HG03066 (cell line): ENCODE measurements at regions not wholly inside any gene's neighbourhood (a gene's known extent, or its start where the extent isn't known, plus 50 kb on each side); places are given as distances from the start of the nearest gene placed in this dataset.

Experiments used
- ATAC-seq: cut with Tn5 transposase; IDR thresholded peaks from one replicate; pipeline ENCODE4 v1.9.1; 2021; ENCODE audit warnings: low read depth; ENCODE audit not compliant: unreplicated experiment

GRCh38 chr14:32254952-32255679 is 52.0 kb upstream of the RNU6-8 start:
- peak; percentile 46 for ATAC-seq

- ATAC-seq, result no peak
Measured at GRCh38 chr14:32255789-32256188, 52.7 kb upstream of the RNU6-8 start.

GRCh38 chr14:32256576-32256975 is 53.5 kb upstream of the RNU6-8 start:
- ATAC-seq, result no peak

- no peak for ATAC-seq
Measured at GRCh38 chr14:32258336-32258993, 55.4 kb upstream of the RNU6-8 start.

GRCh38 chr14:32259368-32260013 is 56.4 kb upstream of the RNU6-8 start:
- ATAC-seq, result peak; percentile 73

- ATAC-seq, result no peak
Measured at GRCh38 chr14:32263939-32264567, 61.0 kb upstream of the RNU6-8 start.

- ATAC-seq, result no peak
Measured at GRCh38 chr14:32265584-32265983, 62.5 kb upstream of the RNU6-8 start.

- no peak for ATAC-seq
Measured at GRCh38 chr14:32277998-32278397, 51.1 kb upstream of the AKAP6 start.
